ENCODE measurements at regions not wholly inside any gene's neighbourhood (a gene's known extent, or its start where the extent isn't known, plus 50 kb on each side); places are given as distances from the start of the nearest gene placed in this dataset.

DNA sequence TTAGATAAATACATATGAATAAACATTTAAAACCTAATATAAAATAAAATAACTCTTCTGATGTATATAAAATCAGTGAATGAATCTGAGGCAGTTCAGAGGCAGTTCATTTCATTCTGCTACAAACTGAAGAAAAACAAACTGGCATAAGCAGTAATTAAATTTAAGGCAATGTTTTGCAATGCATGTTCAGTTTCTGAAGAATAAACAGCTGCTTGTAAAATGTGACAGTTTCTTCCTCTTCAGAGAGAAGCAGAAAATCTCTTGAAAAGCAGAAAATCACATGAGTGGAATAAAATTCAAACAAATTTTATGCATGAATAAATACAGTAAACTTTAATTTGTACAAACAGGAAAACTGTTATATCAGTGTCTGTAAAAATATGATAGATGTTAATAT lies 643.7 kb downstream of the KCNT2 start:
- TF ChIP-seq, protein P1, sequence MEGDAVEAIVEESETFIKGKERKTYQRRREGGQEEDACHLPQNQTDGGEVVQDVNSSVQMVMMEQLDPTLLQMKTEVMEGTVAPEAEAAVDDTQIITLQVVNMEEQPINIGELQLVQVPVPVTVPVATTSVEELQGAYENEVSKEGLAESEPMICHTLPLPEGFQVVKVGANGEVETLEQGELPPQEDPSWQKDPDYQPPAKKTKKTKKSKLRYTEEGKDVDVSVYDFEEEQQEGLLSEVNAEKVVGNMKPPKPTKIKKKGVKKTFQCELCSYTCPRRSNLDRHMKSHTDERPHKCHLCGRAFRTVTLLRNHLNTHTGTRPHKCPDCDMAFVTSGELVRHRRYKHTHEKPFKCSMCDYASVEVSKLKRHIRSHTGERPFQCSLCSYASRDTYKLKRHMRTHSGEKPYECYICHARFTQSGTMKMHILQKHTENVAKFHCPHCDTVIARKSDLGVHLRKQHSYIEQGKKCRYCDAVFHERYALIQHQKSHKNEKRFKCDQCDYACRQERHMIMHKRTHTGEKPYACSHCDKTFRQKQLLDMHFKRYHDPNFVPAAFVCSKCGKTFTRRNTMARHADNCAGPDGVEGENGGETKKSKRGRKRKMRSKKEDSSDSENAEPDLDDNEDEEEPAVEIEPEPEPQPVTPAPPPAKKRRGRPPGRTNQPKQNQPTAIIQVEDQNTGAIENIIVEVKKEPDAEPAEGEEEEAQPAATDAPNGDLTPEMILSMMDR (IDR thresholded peaks at IDR 0.05) = no peak
- TF ChIP-seq POLR2A (IDR thresholded peaks at IDR 0.05) (no peak), EP300 (IDR thresholded peaks at IDR 0.05) (no peak)
